ENCODE measurements at regions not wholly inside any gene's neighbourhood (a gene's known extent, or its start where the extent isn't known, plus 50 kb on each side); places are given as distances from the start of the nearest gene placed in this dataset.
A peak's percentile ranks its signal among the peaks of the same experiment; 100 is the strongest.
"Not testable (repeated sequence)": the region's sequence is repeated elsewhere in the genome, so short reads cannot be mapped to it uniquely, and the experiment has no call there.

GRCh38 chr11:81870066-81870412 is 863.6 kb downstream of the FAM181B start:
- no peak for DNase-seq

- peak; percentile 68 to 95 (median 82) for DNase-seq
These were observed 864.2 kb downstream of the FAM181B start for GRCh38 chr11:81869351-81870065.

GRCh38 chr11:81866896-81867295 is 866.8 kb downstream of the FAM181B start:
- no peak for DNase-seq

- DNase-seq = no peak
These were observed 876.3 kb downstream of the FAM181B start for GRCh38 chr11:81857386-81857785.

DNA sequence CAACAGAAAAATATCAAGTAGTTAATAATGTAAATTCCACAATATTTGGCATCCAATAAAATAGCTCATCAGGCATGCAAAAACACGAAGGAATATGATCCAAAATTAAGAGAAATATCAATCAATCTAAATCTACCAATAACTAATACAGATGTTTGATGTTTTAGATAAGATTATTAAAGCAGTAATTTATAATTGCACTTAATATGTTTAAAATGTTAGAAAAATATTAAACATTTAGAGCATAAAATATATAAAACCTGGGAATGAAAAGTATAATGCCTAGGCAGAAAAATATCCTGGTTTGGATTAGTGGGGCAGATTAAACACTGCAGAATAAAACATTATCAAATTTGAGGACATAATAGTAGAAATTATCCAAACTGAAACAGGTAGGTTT is 879.9 kb downstream of the FAM181B start:
- DNase-seq = no peak

DNA sequence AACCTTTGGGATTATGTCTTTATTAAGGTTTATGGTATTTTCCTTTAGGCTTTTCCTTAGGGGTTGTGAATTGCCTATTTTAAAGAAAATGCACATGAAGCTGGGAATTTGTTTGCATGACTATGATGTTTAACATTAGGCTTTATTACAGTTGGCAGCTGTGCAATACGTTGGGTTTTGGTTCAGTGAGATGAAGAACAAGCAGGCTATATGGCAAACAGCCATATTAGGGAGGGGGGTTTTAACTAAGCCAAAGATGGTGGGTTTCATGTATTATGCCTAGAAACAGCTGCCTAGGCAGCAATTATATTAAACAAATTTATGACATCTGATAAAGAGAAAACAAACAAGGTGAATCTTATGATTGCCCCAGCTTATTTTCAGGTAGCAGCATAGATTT is 880.8 kb downstream of the FAM181B start:
- no peak for DNase-seq

DNA sequence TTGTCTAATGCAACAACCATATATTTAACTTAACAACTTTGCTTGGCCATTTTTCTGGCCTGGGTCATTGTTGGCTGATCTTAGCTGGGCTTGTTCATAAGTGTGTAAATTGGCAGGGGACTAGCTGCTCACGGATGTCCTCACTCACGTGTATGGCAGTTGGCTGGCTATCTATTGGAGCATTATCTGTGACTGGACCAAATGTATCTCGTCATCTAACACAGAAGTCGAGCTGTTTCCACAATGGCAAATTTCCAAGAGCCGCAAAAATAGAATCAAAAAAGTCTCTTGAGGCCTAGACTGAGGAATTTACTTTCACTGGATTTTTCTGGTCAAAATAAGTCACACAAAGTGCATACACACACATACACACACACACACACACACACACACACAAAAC is 893.3 kb downstream of the FAM181B start:
- no peak for DNase-seq

- no peak for DNase-seq
These were observed 893.7 kb downstream of the FAM181B start for GRCh38 chr11:81839976-81840375.

DNA sequence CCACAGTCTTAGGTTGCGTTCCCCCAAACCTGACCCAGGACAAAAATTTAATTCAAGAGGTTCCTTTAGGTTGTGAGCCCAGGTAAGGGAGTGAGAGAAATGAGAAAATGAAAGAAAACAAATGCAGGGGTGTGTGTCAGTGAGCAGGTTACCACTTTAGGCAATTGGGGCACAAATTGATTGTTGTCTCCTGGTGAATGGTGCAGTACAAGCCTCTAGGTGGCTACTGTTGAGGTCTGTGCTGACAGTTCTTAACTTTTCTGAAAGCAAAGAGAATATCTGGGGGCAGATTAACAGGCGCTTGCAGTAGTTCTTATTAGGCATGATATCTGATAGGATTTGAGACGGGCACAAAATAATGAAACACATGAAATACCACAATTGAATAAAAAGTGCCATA is 894.6 kb downstream of the FAM181B start:
- no peak for DNase-seq

GRCh38 chr11:81829976-81830375 is 903.7 kb downstream of the FAM181B start:
- DNase-seq = no peak

DNA sequence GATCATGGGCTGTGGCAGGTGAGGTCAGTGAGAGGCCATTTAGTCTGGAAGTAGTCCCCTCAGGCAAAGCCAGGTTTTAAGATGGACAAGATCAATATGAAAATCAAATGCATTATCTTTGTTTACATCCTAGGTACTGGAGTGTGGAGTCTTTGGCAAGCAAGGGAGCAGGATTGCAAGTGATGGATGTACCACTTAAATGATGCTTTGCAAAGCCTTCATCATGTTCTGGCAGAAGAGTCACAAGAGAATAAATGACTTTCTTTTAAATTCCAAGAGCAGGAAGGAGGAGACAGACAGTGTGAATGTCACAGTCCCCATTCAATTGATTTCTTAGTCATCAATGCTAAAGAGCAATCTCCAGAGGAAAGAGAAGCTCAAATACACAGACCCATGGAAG is 908.3 kb downstream of the FAM181B start:
- no peak for DNase-seq

- DNase-seq = no peak
These were observed 914.2 kb downstream of the FAM181B start for GRCh38 chr11:81819462-81819861.

DNA sequence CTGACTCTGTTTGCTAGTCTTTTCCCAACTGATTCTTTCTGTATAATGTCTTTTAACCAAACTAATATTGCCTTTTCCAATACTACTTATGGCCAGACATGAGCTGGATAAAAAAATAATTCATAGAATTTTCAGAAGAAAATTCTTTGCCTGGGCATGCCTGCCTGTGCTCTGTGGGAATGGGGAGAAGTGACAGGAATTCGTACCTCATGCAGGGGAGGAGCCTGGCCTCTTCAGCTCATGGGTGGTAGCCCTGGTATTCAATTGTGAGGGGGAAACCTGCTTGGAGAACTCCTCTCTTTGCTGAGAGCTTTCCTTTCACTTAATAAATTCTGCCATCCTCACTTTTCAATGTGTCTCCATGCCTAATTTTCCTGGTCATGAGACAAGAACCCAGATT is 928.8 kb downstream of the FAM181B start:
- DNase-seq = no peak

GRCh38 chr11:81802591-81802990 is 931.1 kb downstream of the FAM181B start:
- DNase-seq = no peak

DNA sequence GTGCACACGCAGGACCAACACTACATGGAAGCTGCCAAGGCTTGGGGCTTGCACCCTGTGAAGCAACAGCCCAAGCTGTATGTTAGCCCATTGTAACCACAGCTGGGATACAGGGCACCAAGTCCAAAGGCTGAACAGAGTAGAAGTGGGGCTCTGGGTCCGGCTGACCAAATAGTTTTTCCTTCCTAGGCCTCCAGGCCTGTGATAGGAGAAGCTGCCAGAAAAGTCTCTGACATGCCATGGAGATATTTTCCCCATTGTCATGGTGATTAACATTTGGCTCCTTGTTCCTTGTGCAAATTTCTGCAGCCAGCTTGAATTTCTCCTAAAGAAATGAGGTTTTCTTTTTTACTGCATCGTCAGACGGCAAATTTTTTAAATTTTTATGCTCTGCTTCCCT is 941.2 kb downstream of the FAM181B start:
- DNase-seq = no peak

DNA sequence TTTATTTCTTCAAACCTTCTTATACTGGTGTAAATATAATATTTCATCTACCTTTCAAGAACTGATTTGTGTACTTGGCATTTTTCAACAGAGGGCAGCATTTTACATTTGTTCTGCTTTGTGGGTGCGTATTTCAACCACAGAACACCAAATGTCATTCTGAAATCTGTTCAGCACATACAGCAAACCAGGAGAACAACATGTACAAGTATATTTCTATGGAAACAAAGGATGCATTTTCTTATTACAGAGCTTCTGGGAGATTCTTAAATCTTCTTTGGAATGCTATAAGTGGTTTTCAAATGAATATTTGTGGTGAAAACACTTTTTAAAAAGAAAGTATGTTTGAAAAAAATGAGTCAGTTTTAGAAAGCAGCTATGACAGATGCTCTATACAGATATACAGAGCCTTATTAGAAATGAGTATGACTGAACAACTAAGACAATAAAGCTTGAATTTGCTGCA is 946.0 kb downstream of the FAM181B start:
- DNase-seq = peak in 1 of 5 donors; percentile 45

DNA sequence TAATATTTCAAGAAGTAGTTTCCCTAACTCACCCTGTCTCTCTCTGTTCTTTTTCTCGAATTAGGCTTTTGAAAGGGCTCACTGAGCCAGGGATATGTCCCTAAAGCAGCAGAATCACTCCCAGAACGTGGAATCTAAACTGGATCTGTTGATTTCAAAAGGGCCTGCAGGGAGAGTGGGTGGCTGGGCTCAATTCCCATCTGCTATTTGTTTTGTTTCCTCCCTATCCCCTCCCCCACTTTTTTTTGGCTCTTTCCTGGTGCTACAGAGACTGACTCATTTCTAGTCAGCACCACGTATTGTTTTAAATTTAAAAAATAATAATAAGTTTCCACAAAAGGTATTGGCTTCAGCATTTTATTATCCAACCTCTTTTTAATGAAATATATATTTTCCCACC is 961.5 kb downstream of the FAM181B start:
- no peak for DNase-seq

- not testable (repeated sequence) for DNase-seq
These were observed 963.8 kb downstream of the FAM181B start for GRCh38 chr11:81769906-81770305.

DNA sequence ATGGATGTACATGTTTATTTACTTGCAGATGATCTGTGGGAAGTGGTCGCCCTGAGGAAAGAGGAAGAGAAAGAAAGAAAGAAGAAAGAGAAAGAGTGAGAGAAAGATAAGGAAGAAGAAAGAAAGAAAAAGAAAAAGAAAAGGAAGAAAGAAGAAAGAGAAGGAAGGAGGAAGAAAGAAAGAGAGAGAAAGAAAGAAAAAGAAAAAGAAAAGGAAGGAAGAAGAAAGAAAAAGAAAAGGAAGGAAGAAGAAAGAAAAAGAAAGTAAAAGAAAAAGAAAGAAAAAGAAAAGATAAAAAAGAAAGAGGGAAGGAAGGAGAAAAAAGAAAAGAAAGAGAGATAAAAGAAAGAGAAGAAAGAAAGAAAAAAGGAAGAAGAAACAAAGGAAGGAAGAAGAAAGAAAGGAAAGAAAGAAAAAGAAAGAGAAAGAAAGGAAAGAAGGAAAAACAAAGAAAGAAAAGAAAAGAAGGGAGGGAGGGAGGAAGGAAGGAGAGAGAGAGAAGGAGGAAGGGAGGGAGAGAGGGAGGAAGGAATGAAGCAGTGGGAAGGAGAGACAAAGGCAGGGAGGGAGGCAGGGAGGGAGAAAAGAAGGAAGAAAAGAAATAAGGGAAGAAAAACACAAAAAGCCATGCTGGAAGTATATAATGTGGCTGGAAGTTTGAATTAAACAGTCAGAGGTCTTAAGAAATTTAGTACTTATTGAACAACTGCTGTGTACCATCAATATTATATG is 976.6 kb downstream of the FAM181B start:
- no peak for DNase-seq

DNA sequence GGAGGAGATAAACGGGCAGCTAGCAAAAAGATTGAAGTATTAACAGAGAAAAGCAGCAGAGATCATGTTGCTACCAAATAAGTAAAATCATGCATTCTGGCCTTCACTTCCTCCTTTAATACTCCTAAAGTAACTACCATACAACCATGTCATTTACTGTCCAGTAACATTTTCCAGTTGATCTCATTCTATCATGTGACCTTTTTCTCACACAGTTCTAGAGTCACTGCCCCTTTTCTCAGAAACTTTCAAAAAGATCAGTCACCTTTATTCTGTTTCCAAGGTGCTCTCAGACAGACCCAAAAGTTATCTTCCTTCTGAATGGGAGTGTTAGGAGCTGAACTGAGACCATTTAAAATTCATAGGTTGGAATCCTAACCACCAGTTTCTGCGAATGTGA is 984.4 kb downstream of the FAM181B start:
- no peak for DNase-seq

DNA sequence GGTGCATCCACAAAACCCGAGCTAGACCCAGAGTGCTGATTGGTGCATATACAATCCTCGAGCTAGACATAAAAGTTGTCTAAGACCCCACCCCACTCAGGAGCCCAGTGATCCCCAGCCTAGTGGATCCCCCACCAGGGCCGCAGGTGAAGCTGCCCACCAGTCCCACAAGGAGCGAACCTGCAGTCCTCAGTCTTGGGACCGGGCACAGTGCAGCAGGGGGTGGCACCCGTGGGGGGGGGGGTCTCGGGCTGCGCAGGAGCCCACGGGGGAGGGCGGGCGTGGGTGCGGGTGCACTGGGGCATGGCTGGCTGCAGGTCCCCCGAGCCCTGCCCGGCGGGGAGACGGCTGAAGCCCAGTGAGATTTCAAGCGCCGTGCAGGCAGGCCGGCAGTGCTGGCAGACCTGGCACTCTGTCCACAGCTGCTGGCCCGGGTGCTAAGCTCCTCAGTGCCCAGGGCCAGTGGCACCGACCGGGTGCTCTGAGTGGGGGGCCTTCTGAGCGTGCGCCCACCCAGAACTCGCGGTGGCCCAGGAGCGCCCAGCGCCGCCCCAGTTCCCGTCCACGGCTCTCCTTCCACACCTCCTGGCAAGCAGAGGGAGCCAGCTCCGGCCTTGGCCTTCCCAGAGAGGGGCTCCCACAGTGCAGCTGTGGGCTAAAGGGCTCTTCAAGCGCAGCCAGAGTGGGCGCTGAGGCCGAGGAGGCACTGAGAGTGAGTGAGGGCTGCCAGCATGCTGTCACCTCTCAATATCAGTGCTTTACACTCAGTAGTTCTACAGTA is 989.1 kb downstream of the FAM181B start:
- no peak for DNase-seq

GRCh38 chr11:81725701-81726100 is 1008.0 kb downstream of the FAM181B start:
- no peak for DNase-seq

- DNase-seq = no peak
These were observed 1016.0 kb downstream of the FAM181B start for GRCh38 chr11:81717695-81718094.

- DNase-seq = no peak
These were observed 1025.8 kb downstream of the FAM181B start for GRCh38 chr11:81707881-81708280.
